AG09319 (cell line): ENCODE measurements at regions not wholly inside any gene's neighbourhood (a gene's known extent, or its start where the extent isn't known, plus 50 kb on each side); places are given as distances from the start of the nearest gene placed in this dataset.

Experiments
- DNase-seq: peaks from one replicate; pipeline ENCODE4 v3.0.0-alpha.2; 2010; ENCODE audit warnings: low read depth; ENCODE audit errors: extremely low read depth
- CTCF ChIP-seq: IDR thresholded peaks from 2 replicates; pipeline ENCODE4 v1.5.1; 2011; ENCODE audit warnings: low read depth, mild to moderate bottlenecking, inconsistent platforms, low read length, moderate library complexity

GRCh38 chr6:159110748-159111147, 58.5 kb upstream of the FNDC1 start:
- no peak for DNase-seq

DNA sequence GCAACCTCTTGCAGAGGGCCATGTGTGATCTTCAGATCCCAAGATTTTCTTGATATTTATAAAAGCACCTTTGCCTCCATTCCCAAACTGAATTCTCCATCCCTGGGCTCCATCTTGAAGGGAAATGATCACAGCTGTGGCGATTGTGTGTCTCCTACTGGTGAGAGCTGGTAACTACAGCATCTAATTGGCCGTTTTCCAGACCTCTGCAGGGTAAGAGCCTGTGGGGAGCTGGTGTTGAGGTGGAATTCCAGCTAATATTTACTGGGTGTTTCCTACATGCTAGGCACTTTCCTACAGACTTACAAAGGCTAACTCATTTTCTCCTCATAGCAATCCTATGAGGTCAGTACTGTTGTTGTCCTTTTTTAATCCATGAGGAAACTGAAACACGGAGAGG, 59.2 kb upstream of the FNDC1 start:
- TF ChIP-seq CTCF = peak; percentile 44
- no peak for DNase-seq

More at GRCh38 chr6:159110748-159111147, 58.5 kb upstream of the FNDC1 start:
- no peak for TF ChIP-seq CTCF

DNA sequence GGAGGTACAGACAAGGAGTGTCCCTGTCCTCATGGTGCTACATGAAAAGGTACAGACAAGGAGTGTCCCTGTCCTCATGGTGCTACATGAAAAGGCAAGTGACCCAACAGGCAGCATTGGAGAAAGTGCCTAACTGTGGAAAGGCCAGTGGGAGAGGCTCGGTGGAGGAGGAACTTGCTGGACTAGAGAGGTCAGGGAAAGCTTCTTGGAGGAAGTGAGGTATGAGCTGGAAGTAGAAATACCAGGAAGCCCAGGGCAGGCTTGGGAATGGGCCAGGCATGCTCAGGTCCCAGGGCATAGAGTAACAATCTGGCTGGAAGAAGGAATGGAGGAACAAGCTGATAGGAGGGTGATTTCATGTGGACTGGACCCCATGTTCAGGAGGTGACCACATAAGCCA, 59.8 kb upstream of the FNDC1 start:
- TF ChIP-seq CTCF = no peak

DNA sequence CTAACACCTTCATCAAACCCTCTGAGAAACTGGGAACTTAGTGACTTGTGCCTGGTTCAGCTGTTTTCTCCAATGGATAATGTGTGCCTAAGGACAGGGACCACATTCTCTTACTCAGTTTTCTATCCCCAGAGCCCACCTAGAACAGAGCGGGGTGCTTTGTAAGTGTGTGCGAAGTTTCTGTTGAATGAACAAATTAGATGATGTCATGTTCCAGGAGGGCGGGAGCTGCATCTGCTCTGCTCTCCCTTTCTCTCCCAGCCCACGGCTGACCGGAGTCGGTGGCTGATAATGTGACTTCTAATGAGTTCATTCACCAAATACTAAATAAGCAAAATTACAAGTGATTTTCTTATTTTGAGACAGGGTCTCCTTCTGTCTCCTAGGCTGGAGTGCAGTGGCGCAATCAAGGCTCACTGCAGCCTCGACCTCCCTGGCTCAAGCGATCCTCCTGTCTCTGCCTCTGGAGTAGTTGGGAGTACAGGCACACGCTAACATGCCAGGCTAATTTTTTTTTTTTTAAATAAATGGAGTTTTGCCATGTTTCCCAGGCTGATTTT, 60.7 kb upstream of the FNDC1 start:
- no peak for DNase-seq
- no peak for TF ChIP-seq CTCF

More for the DNA sequence above, 59.8 kb upstream of the FNDC1 start:
- DNase-seq = no peak

- TF ChIP-seq CTCF = no peak
- DNase-seq = no peak
These were observed 61.5 kb upstream of the FNDC1 start for GRCh38 chr6:159107451-159108260.

GRCh38 chr6:159106627-159107241, 61.9 kb upstream of the TAGAP start:
- DNase-seq = no peak
- TF ChIP-seq CTCF = no peak

DNA sequence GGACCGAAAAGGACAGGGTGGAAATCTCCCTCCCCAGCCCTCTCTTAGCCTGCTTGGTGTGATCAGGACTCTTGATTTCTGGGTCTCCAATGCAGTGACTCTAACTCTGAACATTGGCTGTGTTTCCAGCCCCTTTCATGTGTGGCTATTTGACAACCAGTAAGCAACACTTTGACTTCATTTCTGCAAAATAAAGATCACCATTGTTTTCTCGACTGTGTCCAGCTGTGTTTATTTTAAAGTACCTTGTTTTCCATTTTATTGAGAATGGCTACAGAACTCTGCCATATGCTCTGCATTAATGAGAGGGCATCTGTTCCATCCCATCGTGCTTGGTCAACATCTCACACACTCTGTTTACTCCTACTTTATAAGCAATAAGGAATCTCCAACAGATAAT, 60.9 kb upstream of the TAGAP start:
- TF ChIP-seq CTCF = no peak
- no peak for DNase-seq
